ENCODE measurements at regions not wholly inside any gene's neighbourhood (a gene's known extent, or its start where the extent isn't known, plus 50 kb on each side); places are given as distances from the start of the nearest gene placed in this dataset.
A peak's percentile ranks its signal among the peaks of the same experiment; 100 is the strongest.

DNA sequence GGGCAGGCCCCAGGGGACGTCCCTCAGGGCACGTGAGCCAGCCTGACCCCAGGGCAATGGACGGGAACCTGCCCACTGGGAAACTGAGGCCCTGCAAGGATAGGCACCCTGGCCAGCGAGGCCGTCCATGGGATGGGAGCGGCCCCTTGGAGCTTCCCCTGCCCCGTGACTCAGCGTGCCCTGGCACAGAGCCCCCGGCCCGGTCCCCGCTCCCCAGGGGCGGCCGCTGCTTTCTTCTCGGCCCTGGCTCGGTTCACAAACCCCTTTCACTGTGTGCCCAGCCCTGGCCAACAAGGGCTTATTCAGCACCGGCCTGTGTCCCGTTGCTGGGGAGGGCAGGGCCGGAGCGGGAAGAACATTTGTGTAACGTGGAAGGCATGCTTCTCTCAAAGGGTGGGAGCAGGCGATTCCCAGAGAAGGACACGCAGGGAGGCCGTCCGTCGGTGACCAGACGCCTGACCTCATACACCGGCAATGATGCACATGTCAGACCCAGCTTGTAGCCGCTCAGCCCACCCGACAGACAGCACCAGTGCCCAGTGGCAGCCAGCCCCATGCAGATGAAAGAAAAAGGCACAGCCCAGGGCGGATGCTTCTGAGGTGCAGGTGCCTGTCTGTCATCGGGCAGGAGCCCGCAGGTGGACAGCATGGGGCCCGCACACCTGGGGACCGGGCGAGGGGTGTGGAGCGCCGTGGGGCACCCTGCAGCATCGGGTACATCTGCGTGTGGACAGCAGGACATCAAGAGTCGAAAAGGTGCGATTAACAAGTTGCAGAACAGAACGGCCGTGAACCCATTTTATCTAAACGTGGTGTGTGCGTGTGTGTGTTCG, 94.5 kb downstream of the PDGFA start:
- DNase-seq = no peak

DNA sequence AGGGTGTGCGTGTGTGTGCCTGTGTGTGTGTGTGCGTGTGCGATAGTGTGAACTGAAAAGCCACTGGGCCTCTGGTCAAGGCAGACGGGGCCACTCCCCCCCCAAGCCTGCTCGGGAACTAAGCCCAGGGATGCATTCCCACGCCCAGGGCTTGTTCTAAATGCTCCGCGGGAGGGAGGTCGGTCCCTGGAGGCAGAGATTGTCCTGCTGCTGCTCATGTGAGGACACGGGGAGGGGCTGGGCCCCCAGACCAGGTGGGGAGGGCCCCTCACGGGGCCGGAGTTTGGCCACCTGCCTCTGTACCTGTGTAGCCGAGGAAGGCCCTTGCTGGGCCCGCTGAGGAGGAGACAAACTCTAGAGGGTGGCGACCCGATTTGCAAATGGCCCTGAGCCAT, 93.9 kb downstream of the PDGFA start:
- no peak for DNase-seq

GRCh38 chr7:426510-426909, 93.1 kb downstream of the PDGFA start:
- DNase-seq = no peak

DNA sequence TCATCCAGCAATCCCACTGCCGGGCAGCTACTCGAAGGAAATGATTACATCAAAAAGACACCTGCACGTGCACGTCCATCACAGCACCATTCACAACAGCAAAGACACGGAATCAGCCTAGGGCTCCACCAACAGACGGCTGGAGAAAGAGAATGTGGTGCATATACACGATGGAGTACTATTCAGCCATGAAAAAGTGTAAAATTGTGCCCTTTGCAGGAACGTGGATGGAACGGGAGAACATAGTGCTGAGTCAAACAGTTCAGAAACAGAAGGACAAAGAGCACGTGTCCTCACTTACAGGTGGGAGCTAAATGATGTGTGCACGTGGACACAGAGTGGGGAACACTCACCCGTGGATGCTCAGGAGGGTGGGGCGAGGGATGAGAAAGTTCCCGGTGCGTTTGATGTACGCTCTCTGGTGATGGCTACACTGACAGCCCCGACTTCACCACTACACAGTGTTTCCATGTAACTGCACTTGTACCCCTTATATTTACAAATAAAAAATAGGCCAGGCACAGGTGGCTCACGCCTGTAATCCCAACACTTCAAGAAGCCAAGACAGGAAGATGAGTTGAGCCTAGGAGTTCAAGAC, 92.0 kb downstream of the PDGFA start:
- DNase-seq = no peak

GRCh38 chr7:428387-428786, 91.3 kb downstream of the PDGFA start:
- DNase-seq = no peak

DNA sequence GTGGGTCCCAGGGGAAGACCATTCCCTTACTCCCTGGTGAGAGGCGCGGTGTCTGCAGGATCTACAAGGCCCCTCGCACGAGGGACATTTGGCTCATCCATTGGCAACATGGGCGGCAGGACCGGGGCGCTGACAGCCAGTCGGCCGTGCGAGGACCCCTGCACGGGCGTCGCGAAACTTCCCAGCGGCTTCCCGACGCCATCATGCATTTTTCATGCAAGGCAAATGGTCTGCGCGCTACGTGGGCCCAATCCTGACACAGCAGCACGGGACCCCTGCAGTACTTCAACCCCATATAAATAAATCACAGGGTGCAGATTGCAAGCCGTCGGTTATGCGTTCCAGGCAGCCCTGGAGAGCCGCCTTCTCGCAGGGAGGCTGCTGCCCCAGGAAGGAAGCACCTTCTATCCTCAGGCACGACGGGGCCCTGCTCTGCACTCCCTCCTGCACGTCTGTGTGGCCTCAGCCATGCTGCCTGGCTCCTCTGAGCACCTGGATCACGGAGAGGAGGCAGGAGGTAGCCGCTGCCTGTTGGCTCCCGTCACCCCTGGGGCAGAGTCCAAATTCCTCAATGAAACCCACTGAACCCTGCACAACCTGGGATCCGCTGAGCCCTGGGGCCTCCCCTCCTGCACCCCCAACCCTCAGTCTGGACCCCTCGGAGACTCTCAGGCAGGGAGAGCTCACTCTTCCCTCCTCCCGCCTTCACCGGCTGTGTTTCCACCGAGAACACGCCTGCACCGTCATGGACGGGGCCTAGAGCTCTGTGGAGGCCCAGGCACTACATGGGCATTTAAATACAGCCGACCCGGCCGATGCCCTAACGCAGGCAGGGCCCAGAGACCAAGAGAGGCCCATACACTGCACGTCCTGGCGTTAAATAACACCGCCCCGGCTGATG, 90.5 kb downstream of the PDGFA start:
- DNase-seq = no peak

DNA sequence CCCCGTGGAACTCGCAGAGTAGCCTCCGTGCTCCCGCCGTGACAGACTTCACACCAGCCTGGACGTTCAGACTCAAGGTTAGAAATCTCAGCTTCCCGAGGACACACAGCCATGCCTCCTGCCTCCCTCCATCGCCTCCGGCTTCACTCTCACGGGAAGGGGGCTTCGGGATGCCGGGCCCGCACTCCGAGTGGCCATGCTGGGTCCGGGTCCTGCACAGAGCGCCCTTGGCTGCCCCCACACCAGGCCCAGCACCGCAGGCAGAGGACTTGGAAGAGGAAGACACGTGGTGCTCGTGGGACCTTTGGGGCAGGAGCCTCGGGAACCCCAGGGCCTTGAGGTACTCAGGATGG, 89.8 kb downstream of the PDGFA start:
- DNase-seq = no peak

- DNase-seq = no peak
Observed at GRCh38 chr7:431041-431440, 88.6 kb downstream of the PDGFA start.

DNA sequence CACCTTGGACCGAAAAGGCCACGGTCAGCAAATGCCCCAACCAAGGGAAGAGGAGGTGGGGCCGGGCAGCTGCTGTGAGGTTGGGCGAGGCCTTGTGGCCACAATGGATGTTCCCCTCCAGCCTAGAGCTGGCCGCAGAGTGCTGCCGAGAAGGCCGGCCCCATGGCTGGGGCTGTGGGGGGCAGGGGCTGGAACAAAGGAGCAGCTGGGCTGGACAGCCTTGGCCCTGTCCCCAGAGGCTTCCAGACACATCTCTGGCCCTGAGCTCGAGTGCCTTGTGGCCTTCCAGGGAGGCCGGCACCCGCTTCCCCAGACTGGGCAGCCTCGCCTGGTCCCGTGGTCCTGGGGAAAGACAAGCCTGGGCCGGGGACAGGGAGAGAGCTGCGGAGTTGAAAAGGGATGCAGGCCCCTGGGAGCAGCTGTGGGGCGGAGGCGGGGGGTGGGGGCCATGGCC, 88.0 kb downstream of the PDGFA start:
- DNase-seq = no peak

- DNase-seq = no peak
Observed at GRCh38 chr7:432256-432655, 87.4 kb downstream of the PDGFA start.

- DNase-seq = no peak
Observed at GRCh38 chr7:432933-433332, 86.7 kb downstream of the PDGFA start.

GRCh38 chr7:433558-433957, 86.1 kb downstream of the PDGFA start:
- DNase-seq = no peak

DNA sequence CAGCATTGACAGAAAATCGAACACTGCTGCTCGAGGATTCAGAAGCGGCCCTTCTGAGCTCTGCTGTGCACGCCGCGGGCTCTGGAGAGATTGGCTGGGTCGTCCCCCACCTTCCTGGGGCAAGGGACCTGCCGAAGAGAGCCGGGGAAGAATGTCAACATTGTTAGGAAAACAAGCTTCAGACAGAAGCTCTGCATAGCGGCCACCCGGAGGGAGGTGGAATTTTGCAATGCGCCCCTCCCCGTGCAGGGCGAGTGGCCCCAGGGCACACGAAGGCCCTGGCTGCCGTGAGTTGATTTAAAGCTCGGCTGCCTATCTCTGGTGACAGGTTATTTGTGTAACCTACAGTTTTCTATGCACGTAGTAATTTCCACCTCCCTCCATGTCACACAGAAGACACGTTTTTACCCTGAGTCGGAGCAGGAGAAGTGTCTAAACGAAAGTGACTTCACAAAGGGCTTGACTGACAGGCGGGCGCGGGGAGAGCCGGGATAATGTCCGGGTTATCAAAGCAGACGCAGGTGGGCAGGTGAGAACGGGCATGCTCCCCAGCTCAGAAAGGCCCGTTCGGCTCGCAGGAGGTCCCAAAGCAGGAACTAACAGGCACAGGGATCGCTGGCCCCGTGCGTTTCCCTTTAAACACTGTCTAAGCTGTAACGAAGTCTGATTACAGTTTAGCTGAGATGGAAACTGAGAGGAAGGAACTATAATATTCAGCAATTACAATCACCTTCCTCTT, 84.6 kb downstream of the PDGFA start:
- DNase-seq = no peak

GRCh38 chr7:435630-436366, 83.8 kb downstream of the PDGFA start:
- DNase-seq = peak; percentile 16

DNA sequence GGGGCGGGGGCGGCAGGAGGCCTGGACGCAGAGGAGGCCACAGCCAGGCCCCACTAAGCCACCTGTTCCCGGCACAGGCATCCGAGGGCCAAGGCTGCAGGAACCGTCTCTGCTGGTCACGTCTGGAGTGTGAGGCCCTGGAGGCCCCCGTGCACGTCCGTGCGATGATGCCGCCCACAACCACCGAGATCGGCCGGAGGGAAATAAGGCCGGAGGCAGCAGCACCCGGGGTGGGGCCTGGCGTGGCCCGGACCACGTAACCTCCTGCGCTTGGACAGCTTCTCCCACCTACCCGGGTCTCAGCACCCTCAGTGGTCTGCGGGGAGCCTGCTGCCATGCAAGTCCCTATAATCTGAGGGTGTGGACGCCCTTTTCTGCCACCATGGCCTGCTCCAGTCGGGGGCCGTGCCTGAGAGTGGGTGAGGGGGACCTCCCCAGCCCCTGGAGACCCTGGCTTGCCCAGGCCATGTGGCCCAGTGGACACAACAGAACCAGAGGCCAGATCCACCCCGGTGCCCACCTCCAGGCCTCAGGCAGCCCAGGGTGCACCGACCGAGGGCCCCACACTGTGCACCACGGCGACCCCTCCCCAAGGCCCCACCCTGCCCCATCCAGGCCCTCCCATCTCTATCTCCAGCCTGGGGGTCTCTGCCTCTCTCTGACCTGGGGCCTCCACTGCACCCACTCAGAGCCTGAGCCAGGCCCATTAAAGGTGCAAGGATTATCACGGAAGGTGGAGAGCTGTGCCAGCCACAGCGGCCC, 83.1 kb downstream of the PDGFA start:
- DNase-seq = no peak

DNA sequence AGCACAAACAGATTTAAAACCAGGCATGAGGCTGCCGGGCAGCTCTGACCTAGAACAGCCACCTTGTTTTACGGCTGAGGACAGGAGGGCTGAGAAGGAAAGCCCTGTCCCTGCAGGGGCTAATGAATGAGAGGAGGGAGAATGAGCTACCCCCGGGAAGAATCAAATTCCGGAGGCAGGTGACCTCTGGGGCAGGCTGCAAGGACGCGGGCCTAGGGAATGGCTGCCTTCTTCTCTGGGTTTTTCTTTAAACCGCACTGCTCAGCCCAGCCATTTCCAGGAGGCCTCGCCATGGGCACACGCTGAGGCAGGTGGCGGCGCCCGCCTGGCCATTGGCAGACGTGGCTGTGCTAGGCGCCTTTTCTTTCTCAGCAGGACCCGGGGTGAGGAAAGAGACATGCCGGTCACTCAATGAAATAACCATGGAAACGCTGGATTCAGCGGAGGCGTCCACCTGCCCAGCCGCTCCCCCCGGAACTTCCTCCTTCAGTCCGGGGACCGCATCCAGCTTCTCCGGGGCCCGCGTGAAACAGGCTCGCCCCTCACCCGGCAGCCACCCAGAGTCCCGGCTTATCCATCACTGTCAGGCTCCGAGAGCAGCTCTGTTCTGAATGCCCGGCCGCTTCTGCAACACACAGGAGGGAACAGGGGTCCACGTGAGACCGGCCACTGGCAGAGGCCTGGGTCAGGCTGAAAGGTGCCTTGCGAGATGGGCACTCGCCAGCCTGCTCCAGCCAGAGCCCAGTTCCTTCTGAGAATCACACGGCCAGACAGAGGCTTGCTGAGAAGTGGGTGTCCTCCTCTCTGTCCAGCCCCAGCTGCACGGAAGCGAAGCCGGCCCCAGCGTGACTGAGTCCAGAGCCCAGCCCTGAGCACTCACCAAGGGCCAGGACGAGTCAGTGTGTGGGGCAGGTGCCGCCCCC, 82.1 kb downstream of the PDGFA start:
- DNase-seq = no peak

- no peak for DNase-seq
Observed at GRCh38 chr7:438361-438760, 81.3 kb downstream of the PDGFA start.

- DNase-seq = no peak
Observed at GRCh38 chr7:438916-439315, 80.7 kb downstream of the PDGFA start.

DNA sequence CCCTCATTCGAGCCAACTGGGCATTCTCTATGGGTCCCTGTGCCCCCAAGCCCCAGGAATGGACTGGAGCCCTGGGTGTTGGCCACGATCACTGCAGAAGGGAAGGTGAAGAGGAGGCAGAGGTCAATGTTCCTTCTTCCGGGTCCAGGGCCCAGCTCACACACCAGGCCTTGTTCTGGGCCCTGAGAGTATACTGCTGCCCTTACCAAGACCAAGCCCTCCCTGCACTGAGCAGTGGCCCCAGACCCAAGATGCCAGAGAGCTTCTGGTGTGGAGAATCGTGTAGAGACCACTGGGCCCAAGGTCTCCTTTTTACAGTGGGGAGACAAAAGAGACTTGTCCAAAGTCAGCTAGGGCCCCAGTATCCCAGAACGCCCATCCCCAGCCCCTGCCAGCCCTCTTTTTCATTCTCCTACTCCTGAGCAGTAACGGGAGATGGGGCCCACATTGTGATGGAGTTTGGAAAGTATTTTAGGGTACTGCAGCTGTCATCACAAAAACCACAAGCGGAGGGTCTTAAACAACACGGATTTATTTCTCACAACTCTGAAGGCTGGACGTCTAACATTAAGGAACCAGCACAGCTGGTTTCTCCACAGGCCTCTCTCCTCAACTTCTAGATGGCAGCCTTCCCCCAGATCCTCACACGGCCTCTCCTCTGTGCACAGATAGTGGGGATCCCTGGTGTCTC, 79.4 kb downstream of the PDGFA start:
- no peak for DNase-seq

All from activated naive CD4-positive, alpha-beta T cell treated with Interleukin-2 at 50 U/mL for 16 hours (primary cell).